GM18520 (cell line): ENCODE measurements at regions not wholly inside any gene's neighbourhood (a gene's known extent, or its start where the extent isn't known, plus 50 kb on each side); places are given as distances from the start of the nearest gene placed in this dataset.

Source experiments
- ATAC-seq: cut with Tn5 transposase; IDR thresholded peaks from one replicate; pipeline ENCODE4 v1.9.1; 2021; ENCODE audit not compliant: unreplicated experiment

DNA sequence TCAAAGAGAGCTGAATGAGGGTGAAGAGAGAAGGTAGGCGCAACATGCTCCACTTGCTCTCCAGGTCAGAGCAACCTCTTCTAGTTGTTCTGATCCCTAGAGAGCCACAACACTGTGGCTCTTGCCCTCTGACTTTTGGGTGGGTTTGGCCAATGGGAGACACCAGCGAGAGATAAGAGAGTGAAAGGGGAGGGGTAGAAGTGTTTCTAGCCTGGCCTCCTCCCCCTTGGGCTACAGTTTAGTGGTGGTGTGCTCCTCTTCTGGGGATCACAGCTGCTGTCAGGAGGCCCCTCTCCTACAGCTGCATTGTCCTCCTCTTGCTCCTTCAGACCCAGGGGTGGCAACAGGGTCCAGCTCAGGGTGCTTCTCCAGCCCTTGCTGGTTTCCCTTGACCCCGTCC lies 454.8 kb downstream of the FUT8 start:
- ATAC-seq, result no peak

- ATAC-seq, result no peak
These were observed 460.0 kb downstream of the FUT8 start for GRCh38 chr14:65872536-65872935.

DNA sequence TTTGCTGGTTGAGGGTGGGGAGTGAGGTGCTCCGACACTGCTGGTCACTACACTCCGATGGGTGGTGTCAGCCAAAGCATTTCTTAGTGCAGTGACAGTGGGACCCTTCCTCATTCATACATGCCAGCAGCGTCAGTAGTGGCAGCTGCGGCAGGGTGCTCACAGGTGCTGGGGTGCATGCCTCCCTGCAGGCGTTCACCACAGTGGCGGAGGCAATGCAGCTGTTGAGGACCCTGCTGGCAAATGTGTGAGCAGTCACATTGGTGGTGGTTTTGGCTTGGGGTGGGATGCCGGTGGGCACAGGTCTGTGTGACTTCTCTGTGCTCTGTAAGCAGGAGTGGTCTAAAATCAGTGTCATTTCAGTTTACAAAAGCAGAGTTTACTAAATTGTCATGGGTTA lies 464.6 kb downstream of the FUT8 start:
- no peak for ATAC-seq

DNA sequence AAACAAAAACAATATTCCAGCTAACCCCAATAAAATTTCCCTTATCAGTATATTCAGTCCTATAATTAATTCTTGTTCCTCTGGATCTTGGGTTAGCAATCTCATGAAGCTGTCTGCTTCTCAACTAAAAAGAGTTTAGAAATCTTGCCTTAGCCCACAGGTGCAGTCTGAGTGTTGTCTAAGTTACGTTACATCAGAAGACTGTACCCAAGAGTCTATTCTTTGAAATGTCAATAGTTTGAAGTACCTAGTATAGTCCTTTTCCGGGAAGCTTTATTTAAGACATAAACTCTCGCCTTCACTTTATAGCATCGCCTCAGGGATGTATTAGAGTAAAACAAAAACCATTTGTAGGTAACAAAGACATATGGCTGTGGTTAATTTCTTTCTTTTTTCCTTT lies 465.1 kb downstream of the FUT8 start:
- ATAC-seq, result no peak

- no peak for ATAC-seq
These were observed 466.1 kb downstream of the FUT8 start for GRCh38 chr14:65878586-65878985.

DNA sequence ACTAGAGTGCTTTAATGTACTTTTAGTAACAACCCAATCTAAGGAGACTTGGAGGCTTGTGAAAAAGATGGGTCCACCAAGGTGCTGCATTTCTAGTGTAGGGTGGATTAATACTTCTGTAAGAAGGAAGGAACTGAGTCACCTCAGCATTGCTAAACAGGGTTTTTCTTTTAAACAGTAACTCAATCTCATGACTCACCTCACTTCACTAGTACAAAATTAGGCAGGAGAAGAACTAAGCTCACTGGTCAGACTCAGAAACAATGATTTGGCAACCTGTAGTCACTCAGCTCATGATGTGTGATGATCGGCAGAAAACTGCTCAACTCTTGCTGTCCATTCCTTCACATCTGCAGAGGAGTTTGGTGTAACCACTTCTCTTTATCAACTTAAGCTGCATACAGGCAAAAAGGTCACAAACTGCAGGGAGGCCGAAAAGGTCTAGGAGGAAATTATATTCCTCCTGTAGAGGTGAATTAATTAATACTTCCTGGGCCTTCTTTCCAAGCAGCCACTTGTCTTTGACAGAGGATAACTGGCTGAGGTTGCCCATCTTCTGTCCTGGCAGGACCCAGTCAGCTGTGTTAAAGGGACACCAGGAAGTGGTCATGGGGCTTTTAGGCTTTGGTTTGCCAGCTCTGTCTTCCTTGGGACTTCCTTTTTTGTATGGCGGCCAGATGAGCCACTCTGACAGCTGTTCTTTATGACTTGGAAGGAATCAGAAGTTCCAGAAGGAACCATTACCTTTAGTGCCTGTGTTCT lies 466.9 kb downstream of the FUT8 start:
- ATAC-seq, result no peak

GRCh38 chr14:65880507-65880906 lies 468.0 kb downstream of the FUT8 start:
- no peak for ATAC-seq

DNA sequence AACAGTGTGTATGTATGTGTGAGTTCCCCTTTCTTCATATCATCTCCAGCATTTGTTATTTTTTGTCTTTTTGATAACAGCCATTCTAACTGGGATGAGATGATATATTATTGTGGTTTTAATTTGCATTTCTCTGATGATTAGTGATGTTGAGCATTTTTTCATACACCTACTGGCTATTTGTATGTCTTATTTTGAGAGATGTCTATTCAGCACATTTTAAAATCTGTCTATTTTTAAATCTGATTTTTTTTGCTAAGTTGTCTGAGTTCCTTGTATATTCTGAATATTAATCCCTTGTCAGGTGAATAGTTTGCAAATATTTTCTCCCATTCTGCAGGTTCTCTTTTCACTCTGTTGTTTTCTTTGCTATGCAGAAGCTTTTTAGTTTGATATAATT lies 469.1 kb downstream of the FUT8 start:
- ATAC-seq, result no peak

GRCh38 chr14:65888677-65889076 lies 476.1 kb downstream of the FUT8 start:
- no peak for ATAC-seq

DNA sequence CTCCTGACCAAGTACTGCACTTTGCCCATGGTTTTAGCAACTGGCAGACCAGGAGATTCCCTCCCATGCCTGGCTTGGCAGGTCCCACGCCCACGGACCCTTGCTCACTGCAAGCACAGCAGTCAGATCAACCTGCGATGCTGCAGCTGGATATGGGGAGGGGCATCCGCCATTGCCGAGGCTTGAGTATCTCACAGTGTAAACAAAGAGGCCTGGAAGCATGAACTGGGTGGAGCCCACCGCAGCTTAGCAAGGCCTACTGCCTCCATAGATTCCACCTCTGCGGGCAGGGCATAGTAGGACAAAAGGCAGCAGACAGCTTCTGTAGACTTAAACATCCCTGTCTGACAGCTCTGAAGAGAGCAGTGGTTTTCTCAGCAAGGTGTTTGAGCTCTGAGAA lies 479.8 kb downstream of the FUT8 start:
- ATAC-seq, result no peak

DNA sequence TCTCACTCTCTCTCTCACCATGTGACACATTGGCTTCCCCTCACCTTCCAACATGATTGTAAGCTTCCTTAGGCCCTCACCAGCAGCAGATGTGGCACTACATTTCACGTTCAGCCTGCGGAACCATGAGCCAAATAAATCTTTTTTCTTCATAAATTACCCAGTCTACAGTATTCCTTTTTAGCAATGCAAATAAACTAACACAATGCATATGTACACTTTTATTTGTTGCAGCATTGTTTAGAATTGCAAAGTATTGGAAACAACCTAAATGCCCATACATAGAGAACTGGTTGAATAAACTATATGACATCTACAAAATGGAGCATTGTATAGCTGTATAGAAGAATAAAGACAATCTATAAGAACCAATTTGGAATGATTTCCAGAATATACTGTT lies 487.6 kb downstream of the FUT8 start:
- no peak for ATAC-seq

GRCh38 chr14:65901595-65901994 lies 489.1 kb downstream of the FUT8 start:
- ATAC-seq, result no peak

DNA sequence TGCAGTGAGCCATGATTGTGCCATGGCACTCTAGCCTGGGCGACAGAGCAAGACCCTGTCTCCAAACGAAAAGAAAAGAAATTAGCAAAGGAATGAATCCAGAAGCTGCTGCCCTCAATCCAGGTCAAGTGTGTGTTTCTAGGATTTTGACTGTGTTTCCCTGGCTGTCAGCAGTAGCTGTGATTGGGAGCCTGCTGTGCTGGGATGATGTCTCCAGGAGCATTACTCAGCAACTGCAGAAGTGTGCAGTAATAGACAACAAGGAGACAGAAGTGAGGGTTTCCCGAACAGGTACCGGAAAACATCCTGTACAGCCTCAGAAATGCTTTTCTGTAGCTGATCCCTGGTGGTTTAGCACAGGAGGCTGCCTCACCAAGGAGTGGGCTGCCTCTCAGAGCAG lies 492.5 kb downstream of the FUT8 start:
- no peak for ATAC-seq

DNA sequence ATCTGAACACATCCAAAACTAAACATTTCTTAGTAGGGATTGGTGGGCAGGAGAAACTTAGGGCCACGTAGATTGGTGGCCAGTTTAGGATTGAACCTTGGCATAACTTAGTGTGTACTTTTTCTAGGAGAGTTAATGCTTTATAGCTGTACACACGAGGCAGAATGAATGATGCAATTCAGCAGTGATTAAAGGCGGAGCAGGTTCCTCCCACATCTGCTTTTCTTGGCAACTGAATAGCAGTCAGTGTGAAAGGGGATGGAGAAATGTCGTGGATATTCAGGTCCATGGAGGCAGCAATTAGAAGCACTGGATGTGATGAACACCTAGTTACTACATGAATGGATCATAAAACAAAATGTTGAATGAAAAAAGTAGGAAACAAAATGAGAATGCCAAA lies 493.8 kb downstream of the FUT8 start:
- no peak for ATAC-seq

- ATAC-seq, result no peak
These were observed 494.4 kb downstream of the FUT8 start for GRCh38 chr14:65906948-65907347.

DNA sequence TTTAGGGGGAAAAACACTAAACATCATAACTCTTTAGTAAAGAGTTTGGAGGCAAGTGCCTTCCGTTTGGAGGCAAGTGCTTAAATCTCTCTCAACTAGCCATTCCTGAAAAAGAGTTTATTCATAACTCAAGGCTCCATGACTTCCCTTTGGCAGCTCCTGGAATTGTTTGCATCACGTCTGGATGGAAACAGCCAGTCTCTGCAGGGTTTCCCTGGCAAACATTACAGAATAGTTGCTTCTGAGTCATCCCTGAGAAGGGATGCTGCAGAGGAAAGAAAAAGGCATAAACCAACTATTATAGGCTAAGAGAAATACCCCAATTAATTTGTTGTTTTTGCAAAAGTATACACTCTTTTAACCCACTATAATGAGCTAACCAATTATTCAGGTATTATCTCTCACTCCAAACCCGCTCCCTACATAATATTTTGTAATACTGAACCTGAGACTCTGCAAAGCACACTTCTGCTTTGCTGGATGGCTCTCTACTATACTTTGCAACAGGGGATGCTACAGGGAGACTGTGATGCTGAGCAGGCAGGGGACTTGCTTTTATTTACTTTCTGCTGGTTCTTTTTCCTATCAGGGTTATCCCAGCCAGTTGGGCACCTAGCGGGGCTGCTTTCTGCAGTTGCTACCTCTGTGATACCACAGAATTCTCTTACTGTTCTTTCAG lies 497.7 kb downstream of the FUT8 start:
- no peak for ATAC-seq

- ATAC-seq, result no peak
These were observed 502.6 kb downstream of the FUT8 start for GRCh38 chr14:65915125-65915524.

DNA sequence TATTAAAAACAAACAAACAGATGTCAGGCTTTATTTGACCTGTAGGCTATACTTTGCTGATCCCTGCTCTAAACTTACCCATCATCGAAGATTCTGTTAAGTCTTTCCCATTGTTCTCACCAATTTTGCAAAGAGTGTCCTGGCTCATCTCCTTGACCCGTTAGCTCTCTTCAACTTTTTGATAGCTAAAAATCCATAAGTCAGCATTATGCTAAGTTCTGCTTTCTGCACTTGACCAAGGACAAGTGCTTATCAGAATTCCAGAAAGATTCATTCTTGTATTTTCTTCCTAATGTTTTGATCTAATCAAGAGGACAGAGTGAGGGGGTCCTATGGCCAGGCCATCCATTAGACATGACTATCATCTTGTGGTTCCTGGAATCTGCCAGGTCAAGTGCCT lies 503.5 kb downstream of the FUT8 start:
- no peak for ATAC-seq

DNA sequence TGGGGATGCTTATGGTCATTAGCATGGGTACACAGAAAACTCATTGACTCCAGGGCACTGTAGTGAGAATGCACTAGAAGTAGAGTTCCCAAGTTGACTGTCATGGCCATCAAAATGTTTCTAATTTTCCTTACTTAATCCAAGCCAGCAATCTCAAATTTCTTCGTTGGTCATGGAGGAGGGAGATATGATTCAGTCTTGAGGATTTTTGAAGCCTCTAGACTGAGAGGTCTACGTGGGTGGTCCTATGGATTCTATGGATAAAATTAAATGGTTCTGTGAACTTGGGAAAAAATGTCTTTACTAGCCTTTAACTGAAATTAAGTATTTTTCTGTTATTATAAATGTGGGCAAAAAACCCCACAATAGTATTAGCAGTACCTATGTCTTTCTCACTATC lies 508.5 kb downstream of the FUT8 start:
- no peak for ATAC-seq

DNA sequence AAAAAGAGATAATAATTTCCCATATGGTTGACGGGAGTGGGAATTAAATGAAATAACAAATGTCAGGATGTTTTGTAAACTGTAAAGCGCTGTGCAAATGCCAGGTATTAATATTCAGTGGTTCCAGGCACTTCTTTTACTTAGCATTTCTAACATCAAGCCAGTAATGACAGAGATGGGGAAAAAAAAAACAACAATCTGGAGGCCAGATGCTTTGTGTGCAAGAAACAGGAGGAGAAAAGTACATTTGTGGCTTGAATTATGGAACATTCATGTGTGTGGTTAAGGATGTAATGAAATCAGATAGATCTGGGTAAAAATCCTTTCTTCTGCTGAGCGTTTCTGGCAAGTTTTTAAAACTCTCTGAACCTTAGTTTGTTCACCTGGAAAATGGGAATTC lies 509.6 kb downstream of the FUT8 start:
- no peak for ATAC-seq

- ATAC-seq, result no peak
These were observed 514.0 kb downstream of the FUT8 start for GRCh38 chr14:65926504-65926903.

DNA sequence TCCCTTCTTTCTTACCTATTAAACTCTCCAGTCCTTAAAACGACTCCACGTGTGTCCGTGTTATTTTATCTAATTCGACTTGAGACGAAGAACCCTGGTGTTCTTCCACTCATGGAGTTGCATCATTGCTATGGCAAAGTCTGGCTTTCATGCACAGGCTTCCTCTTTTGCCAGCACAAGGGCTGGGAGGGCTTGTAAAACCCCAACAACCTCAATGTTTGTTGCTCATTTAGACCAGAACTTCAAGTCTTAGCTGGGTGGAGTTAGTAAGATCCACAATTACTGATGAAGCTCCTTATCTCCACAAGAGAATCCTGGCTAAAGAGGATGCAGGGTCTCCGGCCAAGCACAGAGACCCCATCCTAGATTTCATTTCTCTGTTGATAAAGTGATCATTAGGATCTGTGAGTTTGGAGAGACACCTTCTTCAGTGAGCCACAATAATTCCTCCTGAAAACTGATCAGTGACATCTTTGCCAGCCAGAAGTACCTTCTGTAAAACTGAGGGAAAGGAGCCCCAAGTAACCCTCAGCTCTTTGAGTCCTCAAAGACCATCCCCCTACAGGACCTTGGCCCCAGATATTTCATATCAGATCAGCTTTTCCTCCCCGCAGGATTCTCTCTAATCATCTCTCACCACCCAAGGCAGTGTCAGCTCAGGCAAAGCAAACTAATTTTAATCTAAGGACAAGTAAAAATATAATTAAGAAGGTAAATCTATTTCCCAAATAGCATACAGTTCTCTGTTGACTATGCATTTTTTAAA lies 514.6 kb downstream of the FUT8 start:
- no peak for ATAC-seq
